ENCODE measurements at regions not wholly inside any gene's neighbourhood (a gene's known extent, or its start where the extent isn't known, plus 50 kb on each side); places are given as distances from the start of the nearest gene placed in this dataset.

- intact Hi-C loops (cut with DNase I): no loop called here
- no peak for ATAC-seq
- H3K4me3 ChIP-seq: no peak overlapping the region
- TF ChIP-seq, protein P1, sequence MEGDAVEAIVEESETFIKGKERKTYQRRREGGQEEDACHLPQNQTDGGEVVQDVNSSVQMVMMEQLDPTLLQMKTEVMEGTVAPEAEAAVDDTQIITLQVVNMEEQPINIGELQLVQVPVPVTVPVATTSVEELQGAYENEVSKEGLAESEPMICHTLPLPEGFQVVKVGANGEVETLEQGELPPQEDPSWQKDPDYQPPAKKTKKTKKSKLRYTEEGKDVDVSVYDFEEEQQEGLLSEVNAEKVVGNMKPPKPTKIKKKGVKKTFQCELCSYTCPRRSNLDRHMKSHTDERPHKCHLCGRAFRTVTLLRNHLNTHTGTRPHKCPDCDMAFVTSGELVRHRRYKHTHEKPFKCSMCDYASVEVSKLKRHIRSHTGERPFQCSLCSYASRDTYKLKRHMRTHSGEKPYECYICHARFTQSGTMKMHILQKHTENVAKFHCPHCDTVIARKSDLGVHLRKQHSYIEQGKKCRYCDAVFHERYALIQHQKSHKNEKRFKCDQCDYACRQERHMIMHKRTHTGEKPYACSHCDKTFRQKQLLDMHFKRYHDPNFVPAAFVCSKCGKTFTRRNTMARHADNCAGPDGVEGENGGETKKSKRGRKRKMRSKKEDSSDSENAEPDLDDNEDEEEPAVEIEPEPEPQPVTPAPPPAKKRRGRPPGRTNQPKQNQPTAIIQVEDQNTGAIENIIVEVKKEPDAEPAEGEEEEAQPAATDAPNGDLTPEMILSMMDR (IDR thresholded peaks at IDR 0.05): no peak
- H3K36me3 ChIP-seq: no peaks in the 10 kb centered on the region
- WGBS, 2 donors: 93 to 97% methylated on average over 3 of the region's 3 CpGs
- no peak overlapping the region for H3K27ac ChIP-seq
- no peaks in the 10 kb centered on the region for H3K27me3 ChIP-seq
- peaks cover 0 to 27% (median 4%) of the 10 kb centered on the region in 9 donors for H3K4me1 ChIP-seq
- no peak for DNase-seq
- H3K9me3 ChIP-seq: no peaks in the 10 kb centered on the region
These were observed 211.2 kb upstream of the MARCKS start for GRCh38 chr6:113645986-113646385.

DNA sequence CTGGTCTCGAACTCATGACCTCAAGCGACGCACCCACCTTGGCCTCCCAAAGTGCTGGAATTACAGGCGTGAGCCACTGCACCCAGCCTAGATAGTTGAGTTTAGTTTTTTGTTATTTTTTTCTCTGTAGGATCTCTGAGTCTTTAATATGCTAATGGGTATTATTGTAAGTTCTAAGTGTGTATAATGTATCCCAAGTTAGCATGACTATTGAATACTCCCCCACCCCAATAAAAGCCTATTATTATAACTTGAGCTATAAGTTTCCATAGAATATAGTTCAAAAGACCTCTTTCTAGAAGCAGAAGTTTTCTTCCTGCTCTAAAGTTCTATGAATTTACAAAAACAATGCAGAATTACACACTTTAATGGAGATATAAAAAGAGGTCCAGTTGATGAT lies 210.4 kb upstream of the MARCKS start:
- Histone ChIP-seq H3K4me3 (no peak overlapping the region), H3K27me3 (no peaks in the 10 kb centered on the region), H3K27ac (no peak overlapping the region), H3K9me3 (no peaks in the 10 kb centered on the region), H3K4me1 (peaks cover 0 to 27% (median 4%) of the 10 kb centered on the region in 9 donors), H3K36me3 (no peaks in the 10 kb centered on the region)
- intact Hi-C loops (cut with DNase I): no loop called here
- no peak for ATAC-seq
- no peak for DNase-seq
- 73 to 85% methylated on average over 4 of the region's 4 CpGs for WGBS, 2 donors
- TF ChIP-seq, protein P1 (IDR thresholded peaks at IDR 0.05): no peak

- WGBS, 2 donors: 93% methylated on average over 4 of the region's 4 CpGs
- Histone ChIP-seq H3K27me3 (no peaks in the 10 kb centered on the region), H3K27ac (no peak overlapping the region), H3K9me3 (no peaks in the 10 kb centered on the region), H3K4me1 (peaks cover 0 to 25% (median 4%) of the 10 kb centered on the region in 9 donors), H3K36me3 (no peaks in the 10 kb centered on the region), H3K4me3 (no peak overlapping the region)
- TF ChIP-seq, protein P1 (IDR thresholded peaks at IDR 0.05): no peak
- no peak for DNase-seq
- ATAC-seq: no peak
- intact Hi-C loops (cut with DNase I): no loop called here
These were observed 209.8 kb upstream of the MARCKS start for GRCh38 chr6:113647143-113647889.

DNA sequence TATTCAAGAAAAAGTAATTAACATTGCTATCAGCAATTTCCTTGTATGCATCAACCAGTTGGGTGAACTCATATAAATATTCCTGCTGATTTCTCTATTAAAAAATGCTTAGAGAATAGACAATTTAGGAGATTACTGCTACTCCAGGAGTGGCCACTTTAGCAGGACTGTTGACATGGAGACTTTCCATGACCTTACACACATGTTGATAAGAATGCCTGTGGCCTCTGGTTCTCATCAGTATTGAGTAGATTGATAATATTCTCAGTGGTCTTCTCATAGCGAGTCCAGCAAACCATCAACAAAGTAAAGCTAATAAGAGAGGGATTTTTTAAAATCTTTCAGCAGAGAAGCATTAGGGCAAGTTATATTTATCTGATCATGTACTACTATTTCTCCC lies 208.4 kb upstream of the MARCKS start:
- peak overlapping the region in 1 of 10 donors; percentile 10 for H3K4me3 ChIP-seq
- WGBS, 2 donors: 47 to 55% methylated on average over 1 of the region's 1 CpG

More for the DNA sequence above, 208.4 kb upstream of the MARCKS start:
- ATAC-seq: no peak
- no peak for DNase-seq
- TF ChIP-seq, protein P1 (IDR thresholded peaks at IDR 0.05): no peak
- H3K27me3 ChIP-seq: no peaks in the 10 kb centered on the region
- H3K36me3 ChIP-seq: no peaks in the 10 kb centered on the region
- H3K4me1 ChIP-seq: peaks cover 0 to 28% (median 0%) of the 10 kb centered on the region in 9 donors
- no peaks in the 10 kb centered on the region for H3K9me3 ChIP-seq
- intact Hi-C loops (cut with DNase I): no loop called here
- peak overlapping the region in 2 of 10 donors; percentile 9 to 53 for H3K27ac ChIP-seq
